Neural crest cell (in vitro differentiated cells): ENCODE measurements at regions not wholly inside any gene's neighbourhood (a gene's known extent, or its start where the extent isn't known, plus 50 kb on each side); places are given as distances from the start of the nearest gene placed in this dataset.
"Not testable (repeated sequence)": the region's sequence is repeated elsewhere in the genome, so short reads cannot be mapped to it uniquely, and the experiment has no call there.

Experiments used
- DNase-seq: peaks from one replicate; pipeline ENCODE4 v3.0.0; 2021; ENCODE audit warnings: low read depth, mixed read lengths, low spot score
- H3K27ac Mint-ChIP-seq: one replicate; pipeline ENCODE4 v1.8.0; 2021; ENCODE audit warnings: mild to moderate bottlenecking, mixed read lengths; ENCODE audit not compliant: unreplicated experiment
- H3K27me3 Mint-ChIP-seq: 2 replicates; pipeline ENCODE4 v1.8.0; 2021; ENCODE audit warnings: low read depth, mild to moderate bottlenecking, mixed read lengths
- H3K36me3 Mint-ChIP-seq: 2 replicates; pipeline ENCODE4 v1.8.0; 2021; ENCODE audit warnings: low read depth, mild to moderate bottlenecking, mixed read lengths
- H3K4me1 Mint-ChIP-seq: 2 replicates; pipeline ENCODE4 v1.8.0; 2021; ENCODE audit warnings: mixed read lengths
- H3K4me3 Mint-ChIP-seq: one replicate; pipeline ENCODE4 v1.8.0; 2021; ENCODE audit warnings: mild to moderate bottlenecking, mixed read lengths
- H3K9me3 Mint-ChIP-seq: 2 replicates; pipeline ENCODE4 v1.8.0; 2021; ENCODE audit warnings: mixed read lengths
- TF ChIP-seq, protein P1 (sequence below): fragments of 200-600 bp; sonication (generic); conservative IDR thresholded peaks from 2 replicates; pipeline ENCODE4 v1.5.0; 2021; ENCODE audit warnings: antibody characterized with exemption, mild to moderate bottlenecking

DNA sequence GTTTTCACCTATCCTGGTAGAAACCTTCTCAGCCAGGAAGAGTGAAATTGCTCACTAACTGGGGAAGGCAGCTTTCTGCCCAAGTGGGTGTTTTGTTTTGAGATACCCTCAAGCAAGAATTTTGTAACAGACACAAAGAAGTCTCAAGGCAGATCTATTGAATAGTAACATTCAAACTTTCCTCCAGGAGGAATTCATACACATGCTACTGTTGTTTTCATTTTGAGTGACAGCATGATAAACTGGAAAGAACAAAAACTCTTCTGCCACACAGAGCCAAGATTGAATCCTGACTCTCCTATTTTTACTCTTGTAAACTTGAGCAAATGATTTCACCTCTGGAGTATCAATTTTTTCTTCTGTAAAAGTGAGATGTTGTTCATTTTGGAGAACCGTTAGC lies 54.8 kb upstream of the MBNL1 start:
- Mint-ChIP-seq H3K27me3 (no peaks in the 10 kb centered on the region), H3K4me1 (peaks cover 5% of the 10 kb centered on the region), H3K27ac (no peak overlapping the region), H3K9me3 (peaks cover 5% of the 10 kb centered on the region), H3K36me3 (no peaks in the 10 kb centered on the region), H3K4me3 (no peak overlapping the region)
- no peak for DNase-seq
- TF ChIP-seq, protein P1, sequence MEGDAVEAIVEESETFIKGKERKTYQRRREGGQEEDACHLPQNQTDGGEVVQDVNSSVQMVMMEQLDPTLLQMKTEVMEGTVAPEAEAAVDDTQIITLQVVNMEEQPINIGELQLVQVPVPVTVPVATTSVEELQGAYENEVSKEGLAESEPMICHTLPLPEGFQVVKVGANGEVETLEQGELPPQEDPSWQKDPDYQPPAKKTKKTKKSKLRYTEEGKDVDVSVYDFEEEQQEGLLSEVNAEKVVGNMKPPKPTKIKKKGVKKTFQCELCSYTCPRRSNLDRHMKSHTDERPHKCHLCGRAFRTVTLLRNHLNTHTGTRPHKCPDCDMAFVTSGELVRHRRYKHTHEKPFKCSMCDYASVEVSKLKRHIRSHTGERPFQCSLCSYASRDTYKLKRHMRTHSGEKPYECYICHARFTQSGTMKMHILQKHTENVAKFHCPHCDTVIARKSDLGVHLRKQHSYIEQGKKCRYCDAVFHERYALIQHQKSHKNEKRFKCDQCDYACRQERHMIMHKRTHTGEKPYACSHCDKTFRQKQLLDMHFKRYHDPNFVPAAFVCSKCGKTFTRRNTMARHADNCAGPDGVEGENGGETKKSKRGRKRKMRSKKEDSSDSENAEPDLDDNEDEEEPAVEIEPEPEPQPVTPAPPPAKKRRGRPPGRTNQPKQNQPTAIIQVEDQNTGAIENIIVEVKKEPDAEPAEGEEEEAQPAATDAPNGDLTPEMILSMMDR = no peak

DNA sequence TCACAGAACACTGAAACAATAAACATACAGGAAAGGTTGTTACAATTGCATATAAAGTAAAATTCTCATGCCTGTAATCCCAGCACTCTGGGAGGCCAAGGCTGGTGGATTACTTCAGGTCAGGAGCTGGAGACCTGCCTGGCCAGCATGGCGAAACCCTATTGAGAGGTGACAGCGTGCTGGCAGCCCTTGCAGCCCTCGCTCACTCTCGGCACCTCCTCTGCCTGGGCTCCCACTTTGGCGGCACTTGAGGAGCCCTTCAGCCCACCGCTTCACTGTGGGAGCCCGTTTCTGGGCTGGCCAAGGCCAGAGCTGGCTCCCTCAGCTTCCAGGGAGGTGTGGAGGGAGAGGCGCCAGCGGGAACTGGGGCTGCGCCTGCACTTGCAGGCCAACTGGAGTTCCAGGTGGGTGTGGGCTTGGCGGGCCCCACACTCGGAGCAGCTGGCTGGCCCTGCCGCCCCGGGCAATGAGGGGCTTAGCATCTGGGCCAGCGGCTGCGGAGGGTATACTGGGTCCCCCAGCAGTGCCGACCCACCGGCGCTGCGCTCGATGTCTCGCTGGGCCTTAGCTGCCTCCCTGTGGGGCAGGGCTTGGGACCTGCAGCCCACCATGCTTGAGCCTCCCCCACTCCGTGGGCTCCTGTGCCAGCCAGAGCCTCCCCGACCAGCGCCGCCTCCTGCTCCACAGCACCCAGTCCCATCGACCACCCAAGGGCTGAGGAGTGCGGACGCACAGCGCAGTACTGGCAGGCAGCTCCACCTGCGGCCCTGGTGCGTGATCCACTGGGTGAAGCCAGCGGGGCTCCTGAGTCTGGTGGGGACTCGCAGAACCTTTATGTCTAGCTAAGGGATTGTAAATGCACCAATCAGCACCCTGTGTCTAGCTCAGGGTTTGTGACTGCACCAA lies 51.5 kb upstream of the MBNL1 start:
- not testable (repeated sequence) for H3K4me1 Mint-ChIP-seq, H3K9me3 Mint-ChIP-seq, H3K27me3 Mint-ChIP-seq, H3K36me3 Mint-ChIP-seq, H3K4me3 Mint-ChIP-seq, DNase-seq, H3K27ac Mint-ChIP-seq

DNA sequence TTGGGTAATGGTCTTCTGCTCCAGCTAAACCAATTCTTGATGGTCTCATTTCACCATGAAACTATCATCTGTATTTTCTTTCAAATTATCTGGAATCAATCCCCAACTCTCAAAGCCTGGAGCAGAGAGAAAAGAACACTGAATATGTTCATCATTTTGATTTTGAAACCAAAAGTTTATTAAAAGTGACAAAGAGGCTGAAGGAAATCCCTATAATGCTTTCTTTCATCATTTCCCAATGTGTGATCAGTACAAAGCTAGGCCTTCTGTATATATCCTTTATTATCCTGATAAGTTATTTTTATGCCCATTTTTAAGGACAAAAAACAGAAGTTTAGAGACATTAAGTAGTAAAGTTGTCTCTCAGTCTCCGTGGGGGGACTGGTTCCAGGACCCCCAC lies 50.1 kb upstream of the MBNL1 start:
- no peak for DNase-seq
- TF ChIP-seq, protein P1 = no peak
- peaks cover 5% of the 10 kb centered on the region for H3K9me3 Mint-ChIP-seq
- no peaks in the 10 kb centered on the region for H3K27me3 Mint-ChIP-seq
- H3K27ac Mint-ChIP-seq = no peak overlapping the region
- H3K4me3 Mint-ChIP-seq = no peak overlapping the region
- no peaks in the 10 kb centered on the region for H3K36me3 Mint-ChIP-seq
- peaks cover 5% of the 10 kb centered on the region for H3K4me1 Mint-ChIP-seq
